ENCODE measurements at regions not wholly inside any gene's neighbourhood (a gene's known extent, or its start where the extent isn't known, plus 50 kb on each side); places are given as distances from the start of the nearest gene placed in this dataset.

GRCh38 chr2:188091220-188091619 lies 200.5 kb upstream of the GULP1 start:
- H3K9me3 ChIP-seq (ENCODE audit: low read depth, low read length, poor library complexity, severe bottlenecking): no peaks in the 10 kb centered on the region
- intact Hi-C loops (cut with micrococcal nuclease; ENCODE audit: unreplicated experiment): no loop called here
- no peaks in the 10 kb centered on the region for H3K4me1 ChIP-seq (ENCODE audit: insufficient read depth, low read length, poor library complexity, severe bottlenecking)
- BruUV-seq (replicated peaks): no TSS peak
- no peak overlapping the region for H3K27ac ChIP-seq (ENCODE audit: low read depth, low read length, poor library complexity, severe bottlenecking)
- DNase-seq (ENCODE audit: low spot score): no peak
- H3K4me3 ChIP-seq (ENCODE audit: low read depth, low read length, poor library complexity, severe bottlenecking): no peak overlapping the region
- no peaks in the 10 kb centered on the region for H3K27me3 ChIP-seq (replicated peaks; ENCODE audit: insufficient read depth, low read depth, low read length, poor library complexity)
- no peaks in the 10 kb centered on the region for H3K36me3 ChIP-seq (ENCODE audit: insufficient read depth, low read length, poor library complexity, severe bottlenecking)
- POLR2A ChIA-PET (ENCODE audit: low non-redundant PET): no interaction called here
- CTCF ChIA-PET: no interaction called here
- TF ChIP-seq CTCF (conservative IDR thresholded peaks at IDR 0.05; ENCODE audit: low read depth, low read length) (no peak), EZH2 (IDR thresholded peaks at IDR 0.05; ENCODE audit: borderline replicate concordance, low read depth, low read length, poor library complexity, severe bottlenecking) (no peak)

GRCh38 chr2:188092734-188093133 lies 198.9 kb upstream of the GULP1 start:
- Histone ChIP-seq H3K27me3 (replicated peaks; ENCODE audit: insufficient read depth, low read depth, low read length, poor library complexity) (no peaks in the 10 kb centered on the region), H3K36me3 (ENCODE audit: insufficient read depth, low read length, poor library complexity, severe bottlenecking) (no peaks in the 10 kb centered on the region), H3K9me3 (ENCODE audit: low read depth, low read length, poor library complexity, severe bottlenecking) (no peaks in the 10 kb centered on the region), H3K4me1 (ENCODE audit: insufficient read depth, low read length, poor library complexity, severe bottlenecking) (no peaks in the 10 kb centered on the region), H3K4me3 (ENCODE audit: low read depth, low read length, poor library complexity, severe bottlenecking) (no peak overlapping the region), H3K27ac (ENCODE audit: low read depth, low read length, poor library complexity, severe bottlenecking) (no peak overlapping the region)
- TF ChIP-seq EZH2 (IDR thresholded peaks at IDR 0.05; ENCODE audit: borderline replicate concordance, low read depth, low read length, poor library complexity, severe bottlenecking): no peak
- no peak for TF ChIP-seq CTCF (conservative IDR thresholded peaks at IDR 0.05; ENCODE audit: low read depth, low read length)
- BruUV-seq (replicated peaks): no TSS peak
- no peak for DNase-seq (ENCODE audit: low spot score)
- ChIA-PET CTCF (no interaction called here), POLR2A (ENCODE audit: low non-redundant PET) (no interaction called here)
- intact Hi-C loops (cut with micrococcal nuclease; ENCODE audit: unreplicated experiment): no loop called here

- no peak for DNase-seq (ENCODE audit: low spot score)
- intact Hi-C loops (cut with micrococcal nuclease; ENCODE audit: unreplicated experiment): no loop called here
- H3K9me3 ChIP-seq (ENCODE audit: low read depth, low read length, poor library complexity, severe bottlenecking): no peaks in the 10 kb centered on the region
- H3K27me3 ChIP-seq (replicated peaks; ENCODE audit: insufficient read depth, low read depth, low read length, poor library complexity): no peaks in the 10 kb centered on the region
- no peaks in the 10 kb centered on the region for H3K36me3 ChIP-seq (ENCODE audit: insufficient read depth, low read length, poor library complexity, severe bottlenecking)
- no TSS peak for BruUV-seq (replicated peaks)
- TF ChIP-seq EZH2 (IDR thresholded peaks at IDR 0.05; ENCODE audit: borderline replicate concordance, low read depth, low read length, poor library complexity, severe bottlenecking): no peak
- no peak for TF ChIP-seq CTCF (conservative IDR thresholded peaks at IDR 0.05; ENCODE audit: low read depth, low read length)
- ChIA-PET POLR2A (ENCODE audit: low non-redundant PET) (no interaction called here), CTCF (no interaction called here)
- no peak overlapping the region for H3K4me3 ChIP-seq (ENCODE audit: low read depth, low read length, poor library complexity, severe bottlenecking)
- H3K27ac ChIP-seq (ENCODE audit: low read depth, low read length, poor library complexity, severe bottlenecking): no peak overlapping the region
- H3K4me1 ChIP-seq (ENCODE audit: insufficient read depth, low read length, poor library complexity, severe bottlenecking): no peaks in the 10 kb centered on the region
Measured at GRCh38 chr2:188096910-188097309, 194.8 kb upstream of the GULP1 start.

Data from A673 (cell line).